Loucy (cell line): ENCODE measurements at regions not wholly inside any gene's neighbourhood (a gene's known extent, or its start where the extent isn't known, plus 50 kb on each side); places are given as distances from the start of the nearest gene placed in this dataset.

Experiments used
- CTCF ChIP-seq: fragments of 200-600 bp; sonication (generic); conservative IDR thresholded peaks from 2 replicates; pipeline ENCODE4 v1.5.1; 2014; ENCODE audit warnings: mild to moderate bottlenecking, antibody characterized with exemption, low read length
- EZH2phosphoT487 ChIP-seq: fragments of 200-600 bp; IDR thresholded peaks from 2 replicates; pipeline ENCODE4 v1.6.1; 2018; ENCODE audit warnings: antibody characterized with exemption, mild to moderate bottlenecking, moderate library complexity, borderline replicate concordance

GRCh38 chr5:98309785-98310598 is 463.5 kb upstream of the RGMB start:
- TF ChIP-seq CTCF, result no peak
- TF ChIP-seq EZH2phosphoT487, result no peak
